ENCODE measurements at regions not wholly inside any gene's neighbourhood (a gene's known extent, or its start where the extent isn't known, plus 50 kb on each side); places are given as distances from the start of the nearest gene placed in this dataset.

DNA sequence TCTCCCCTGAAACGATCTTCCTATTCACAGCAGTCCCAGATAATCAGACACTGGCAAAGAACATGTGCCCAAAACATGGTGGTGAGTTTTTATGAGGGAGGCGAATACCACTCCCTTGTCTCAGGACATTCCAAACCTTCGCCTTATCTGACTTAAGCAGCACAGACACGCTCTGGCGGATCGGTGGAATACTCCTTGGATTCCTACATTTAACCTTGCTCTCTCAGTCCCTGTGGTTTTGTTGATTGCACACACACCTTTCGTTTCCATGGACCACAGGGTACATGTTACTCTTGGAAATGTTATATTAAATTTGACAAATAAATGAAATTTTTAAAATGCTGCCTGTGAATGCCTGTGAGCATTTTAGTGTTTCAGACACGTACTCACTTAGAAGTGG, 87.8 kb upstream of the CPEB4 start:
- no peak for DNase-seq (ENCODE audit: low read depth in 3 of 3)

GRCh38 chr5:173801006-173801405, 87.1 kb upstream of the CPEB4 start:
- no peak for DNase-seq (ENCODE audit: low read depth in 3 of 3)

- DNase-seq (ENCODE audit: low read depth in 3 of 3), result no peak
Observed at GRCh38 chr5:173802670-173803165, 85.4 kb upstream of the CPEB4 start.

DNA sequence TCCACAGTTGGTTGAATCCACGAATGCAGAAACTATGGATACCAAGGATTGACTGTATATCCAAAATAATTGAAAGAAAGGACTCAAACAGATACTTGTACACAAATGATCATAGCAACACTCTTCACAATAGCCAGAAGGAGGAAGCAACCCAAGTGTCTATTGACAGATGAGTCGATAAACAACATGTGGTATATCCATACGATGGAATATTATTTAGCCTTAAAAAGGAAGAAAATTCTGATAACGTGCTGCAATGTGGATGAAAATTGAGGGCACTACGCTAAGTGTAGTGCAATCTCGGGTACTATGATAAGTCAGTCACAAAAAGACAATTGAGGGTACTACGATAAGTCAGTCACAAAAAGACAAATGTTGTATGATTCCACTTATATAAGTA, 83.6 kb upstream of the CPEB4 start:
- no peak for DNase-seq (ENCODE audit: low read depth in 3 of 3)

GRCh38 chr5:173806270-173807035, 81.7 kb upstream of the CPEB4 start:
- DNase-seq (ENCODE audit: low read depth in 3 of 3), result no peak

DNA sequence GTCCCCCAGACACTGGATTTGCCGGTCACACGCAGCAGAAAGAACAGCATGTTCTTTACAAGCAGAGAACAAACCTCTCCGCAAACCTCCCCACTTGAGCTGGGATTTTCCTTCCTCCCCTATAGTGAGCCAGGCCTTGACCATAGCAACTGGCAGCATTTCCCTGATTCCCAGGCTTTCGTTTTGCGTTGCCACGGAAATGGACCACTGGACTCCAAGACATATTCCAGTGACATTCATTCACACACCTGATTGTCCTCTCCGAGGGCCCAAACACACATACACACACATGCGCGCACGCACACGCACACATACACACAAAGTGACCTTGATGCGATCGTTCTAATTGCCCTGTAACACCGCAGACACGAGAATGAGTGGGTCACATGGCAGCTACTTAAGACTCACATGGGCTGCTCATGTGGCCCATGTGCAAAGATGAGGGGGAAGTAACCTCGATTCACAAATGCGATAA, 80.9 kb upstream of the CPEB4 start:
- no peak for DNase-seq (ENCODE audit: low read depth in 3 of 3)

DNA sequence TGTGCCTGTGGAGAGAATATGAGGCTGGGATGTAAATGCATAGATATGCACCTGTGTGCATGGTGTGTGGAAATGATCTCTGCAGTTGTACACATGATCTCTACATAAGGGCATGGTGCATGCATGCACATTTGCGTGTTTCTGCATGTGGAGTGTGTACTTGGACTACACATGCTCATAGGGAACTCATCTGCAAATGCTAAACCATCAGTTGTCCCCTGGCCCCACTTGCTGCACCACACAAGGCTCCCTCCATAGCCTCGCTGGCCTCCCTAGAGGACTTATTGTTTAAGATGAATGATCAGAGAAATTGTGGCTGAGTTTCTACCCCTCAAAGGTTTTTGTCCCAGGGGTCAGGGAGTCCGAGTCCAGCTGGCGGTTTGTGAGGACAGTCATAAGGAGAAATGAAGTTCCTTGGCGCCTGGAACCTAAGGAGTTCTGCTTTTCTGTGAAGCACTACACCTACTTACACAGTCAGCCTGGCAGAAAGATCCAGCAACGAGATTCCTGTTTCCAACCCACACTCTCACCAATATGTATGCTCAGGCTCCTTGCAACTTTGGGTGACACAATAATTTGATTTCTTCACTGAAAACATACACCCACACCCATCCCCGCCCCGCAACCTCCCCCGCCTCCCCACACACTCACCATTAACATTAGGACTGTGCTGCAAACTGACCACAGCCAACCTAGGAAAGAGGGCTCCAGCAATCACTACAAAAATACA, 79.9 kb upstream of the CPEB4 start:
- DNase-seq (ENCODE audit: low read depth in 3 of 3), result no peak

GRCh38 chr5:173809014-173809413, 79.1 kb upstream of the CPEB4 start:
- DNase-seq (ENCODE audit: low read depth in 3 of 3), result no peak

GRCh38 chr5:173812811-173813550, 75.2 kb upstream of the CPEB4 start:
- no peak for DNase-seq (ENCODE audit: low read depth in 3 of 3)

- no peak for DNase-seq (ENCODE audit: low read depth in 3 of 3)
Observed at GRCh38 chr5:173814053-173814452, 74.1 kb upstream of the CPEB4 start.

DNA sequence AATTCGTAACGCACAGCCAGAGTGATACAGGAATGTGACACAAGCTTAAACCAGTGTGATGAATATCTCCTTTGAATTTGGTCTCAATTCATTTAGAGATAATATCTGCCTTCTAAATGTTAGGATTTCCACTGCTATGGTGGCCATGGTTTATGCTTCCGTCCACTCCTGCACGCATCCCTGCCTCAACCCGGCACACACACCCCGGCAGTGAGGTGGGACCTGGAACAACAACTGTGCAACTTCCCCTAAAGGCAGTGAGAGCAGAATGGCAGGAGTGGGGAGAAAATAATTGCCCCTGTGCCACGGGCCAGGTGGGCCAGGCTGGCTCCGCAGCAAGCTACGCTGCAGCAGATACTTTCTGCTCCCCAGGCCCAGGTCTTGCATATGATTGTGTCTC, 72.6 kb upstream of the CPEB4 start:
- no peak for DNase-seq (ENCODE audit: low read depth in 3 of 3)

- no peak for DNase-seq (ENCODE audit: low read depth in 3 of 3)
Observed at GRCh38 chr5:173816728-173817127, 71.4 kb upstream of the CPEB4 start.

- DNase-seq (ENCODE audit: low read depth in 3 of 3), result no peak
Observed at GRCh38 chr5:173817561-173817960, 70.6 kb upstream of the CPEB4 start.

DNA sequence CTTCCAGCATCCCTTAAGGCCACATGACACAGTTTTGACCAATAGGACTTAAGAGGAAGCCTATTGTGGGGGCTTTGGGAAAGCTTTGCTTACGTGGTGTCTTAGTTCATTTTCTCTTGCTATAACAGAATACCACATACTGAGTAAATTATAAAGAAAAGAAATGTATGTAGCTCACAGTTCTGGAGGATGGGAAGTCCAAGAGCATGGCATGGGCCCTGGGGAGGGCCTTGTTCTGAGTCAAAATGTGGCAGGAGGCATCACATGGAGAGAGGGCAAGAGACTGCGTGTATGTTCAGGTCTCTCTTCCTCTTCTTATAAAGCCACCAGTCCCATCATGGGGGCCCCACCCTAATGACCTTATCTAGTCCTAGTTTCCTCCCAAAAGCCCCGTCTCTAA, 68.6 kb upstream of the CPEB4 start:
- no peak for DNase-seq (ENCODE audit: low read depth in 3 of 3)

DNA sequence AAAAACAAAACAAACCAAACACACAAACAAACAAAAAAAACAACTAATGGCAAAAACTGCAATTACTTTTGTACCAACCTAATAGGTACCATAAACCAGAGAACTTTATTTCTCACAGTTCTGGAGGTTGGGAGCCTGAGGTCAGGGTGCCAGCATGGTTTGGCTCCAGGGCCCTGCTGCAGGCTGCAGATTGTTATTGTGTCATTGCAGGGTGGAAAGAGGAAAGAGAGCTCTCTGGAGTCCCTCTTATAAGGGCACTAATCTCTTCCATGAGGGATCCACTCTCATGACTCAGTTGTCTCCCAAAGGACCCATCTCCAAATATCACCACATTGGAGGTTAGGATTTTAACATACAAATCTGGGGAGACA, 64.9 kb upstream of the CPEB4 start:
- DNase-seq (ENCODE audit: low read depth in 3 of 3), result no peak

- DNase-seq (ENCODE audit: low read depth in 3 of 3), result no peak
Observed at GRCh38 chr5:173823721-173824567, 64.2 kb upstream of the CPEB4 start.

- no peak for DNase-seq (ENCODE audit: low read depth in 3 of 3)
Observed at GRCh38 chr5:173825215-173825865, 62.8 kb upstream of the CPEB4 start.

GRCh38 chr5:173826086-173826427, 62.1 kb upstream of the CPEB4 start:
- DNase-seq (ENCODE audit: low read depth in 3 of 3), result no peak

- no peak for DNase-seq (ENCODE audit: low read depth in 3 of 3)
Observed at GRCh38 chr5:173826428-173827350, 61.5 kb upstream of the CPEB4 start.

DNA sequence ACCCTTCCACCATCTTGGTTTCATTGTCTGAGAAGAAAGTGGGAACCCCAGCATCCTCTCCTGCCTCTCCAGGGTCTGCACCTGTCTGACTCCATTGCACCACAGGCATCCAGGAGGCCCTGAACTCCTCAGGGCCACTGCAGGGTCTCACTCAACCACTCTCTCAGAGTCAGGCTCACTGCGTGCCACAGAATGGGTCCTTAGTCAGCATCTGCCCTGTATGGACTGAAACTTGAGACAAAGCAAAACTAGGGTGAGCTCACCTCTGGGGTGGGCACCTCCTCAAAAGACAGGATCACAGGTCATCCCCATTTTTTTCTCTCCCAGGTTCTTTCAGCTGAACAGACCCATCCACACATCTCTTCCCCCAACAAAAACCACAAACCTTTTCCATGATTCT, 59.2 kb upstream of the CPEB4 start:
- no peak for DNase-seq (ENCODE audit: low read depth in 3 of 3)

Measured in stimulated activated CD4-positive, alpha-beta T cell treated with anti-CD3 and anti-CD28 coated beads, TNF-alpha, amount 100 ng/mL, for 48 hours (primary cell).